Memory B cell (primary cell): ENCODE measurements at regions not wholly inside any gene's neighbourhood (a gene's known extent, or its start where the extent isn't known, plus 50 kb on each side); places are given as distances from the start of the nearest gene placed in this dataset.

Experiments used
- ATAC-seq: fragments of 150-1000 bp; cut with Tn5 transposase; 2 replicates; pipeline ENCODE4 v1.10.0; 2021; ENCODE audit warnings: low read depth, mild to moderate bottlenecking, moderate library complexity
- DNase-seq, 2 donors: peaks; one replicate each; pipeline ENCODE4 v3.0.0; 2022; ENCODE audit warnings: low spot score in 2 of 2
- H3K27ac Mint-ChIP-seq: one replicate; pipeline ENCODE4 v1.8.0; 2022; ENCODE audit warnings: mild to moderate bottlenecking, moderate library complexity, mixed read lengths
- H3K27me3 Mint-ChIP-seq: one replicate; pipeline ENCODE4 v1.8.0; 2022; ENCODE audit warnings: mixed read lengths
- H3K36me3 Mint-ChIP-seq: one replicate; pipeline ENCODE4 v1.8.0; 2022; ENCODE audit warnings: mild to moderate bottlenecking, mixed read lengths
- H3K4me1 Mint-ChIP-seq: one replicate; pipeline ENCODE4 v1.8.0; 2022; ENCODE audit warnings: mixed read lengths
- H3K4me3 Mint-ChIP-seq: one replicate; pipeline ENCODE4 v1.8.0; 2022; ENCODE audit warnings: mild to moderate bottlenecking, moderate library complexity, mixed read lengths
- H3K9me3 Mint-ChIP-seq: one replicate; pipeline ENCODE4 v1.8.0; 2022; ENCODE audit warnings: mixed read lengths

DNA sequence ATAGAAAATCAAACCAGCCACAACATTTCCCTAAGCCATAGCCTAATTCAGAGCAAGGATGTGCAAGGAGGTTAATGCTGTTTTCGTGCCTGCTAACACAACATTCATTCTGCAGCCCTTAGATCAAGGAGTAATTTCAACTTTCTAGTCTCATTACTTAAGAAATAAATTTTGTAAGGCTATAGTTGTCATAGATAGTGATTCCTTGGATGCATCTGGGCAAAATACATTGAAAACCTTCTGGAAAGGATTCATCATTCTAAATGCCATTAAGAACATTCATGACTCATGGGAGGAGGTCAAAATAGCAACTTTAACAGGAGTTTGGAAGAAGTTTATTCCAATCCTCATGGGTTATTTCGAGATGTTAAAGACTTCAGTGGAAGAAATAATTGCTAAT lies 283.2 kb downstream of the RPAP3 start:
- ATAC-seq, result no peak
- no peaks in the 10 kb centered on the region for H3K4me1 Mint-ChIP-seq
- no peak overlapping the region for H3K4me3 Mint-ChIP-seq
- H3K9me3 Mint-ChIP-seq, result no peaks in the 10 kb centered on the region
- peaks cover 20% of the 10 kb centered on the region for H3K27me3 Mint-ChIP-seq
- peaks cover 6% of the 10 kb centered on the region for H3K36me3 Mint-ChIP-seq
- no peak for DNase-seq
- H3K27ac Mint-ChIP-seq, result no peak overlapping the region

DNA sequence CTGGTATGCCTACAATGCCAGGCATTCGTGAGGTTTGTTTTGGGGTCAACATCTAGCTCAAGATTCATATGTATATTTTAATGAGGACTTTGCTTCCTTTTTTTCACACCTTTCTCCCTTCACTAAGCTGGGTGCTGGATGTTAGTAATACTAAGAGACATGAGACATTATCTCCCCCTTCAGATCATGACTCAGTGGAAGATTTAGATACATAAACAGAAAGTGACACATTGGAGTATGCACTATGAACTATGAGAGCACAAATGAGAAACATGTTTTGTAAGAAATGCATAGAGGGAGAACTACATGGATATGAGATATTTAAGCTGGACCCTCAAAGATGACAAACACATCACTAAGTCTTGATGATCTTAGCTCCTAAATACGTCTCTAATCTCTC lies 286.3 kb downstream of the RPAP3 start:
- Mint-ChIP-seq H3K4me3 (no peak overlapping the region), H3K36me3 (peaks cover 3% of the 10 kb centered on the region), H3K27ac (no peak overlapping the region), H3K9me3 (no peaks in the 10 kb centered on the region), H3K4me1 (no peaks in the 10 kb centered on the region), H3K27me3 (peaks cover 9% of the 10 kb centered on the region)
- no peak for ATAC-seq
- no peak for DNase-seq

DNA sequence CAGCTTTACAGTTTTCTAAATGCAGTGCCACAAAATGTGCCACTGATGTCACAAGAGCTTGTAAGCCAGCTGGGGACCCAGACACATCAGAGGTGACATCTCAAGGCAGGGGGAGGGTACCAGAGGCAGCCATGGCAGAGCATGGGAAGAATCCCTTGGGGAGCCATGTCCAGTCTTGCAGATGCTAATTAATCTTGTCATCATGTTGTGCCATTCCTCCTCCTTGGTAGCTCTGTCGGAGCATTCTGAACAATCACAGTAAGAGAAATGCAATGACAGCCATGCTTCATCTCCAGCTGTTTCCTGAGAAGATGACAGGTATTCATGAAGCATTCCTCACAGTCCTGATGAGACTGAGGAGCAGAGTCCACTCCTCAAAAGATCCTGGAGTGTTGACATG lies 287.9 kb downstream of the RPAP3 start:
- Mint-ChIP-seq H3K27me3 (peaks cover 2% of the 10 kb centered on the region), H3K9me3 (no peaks in the 10 kb centered on the region), H3K4me1 (no peaks in the 10 kb centered on the region), H3K27ac (no peak overlapping the region), H3K4me3 (no peak overlapping the region), H3K36me3 (peaks cover 3% of the 10 kb centered on the region)
- DNase-seq, result no peak
- no peak for ATAC-seq

DNA sequence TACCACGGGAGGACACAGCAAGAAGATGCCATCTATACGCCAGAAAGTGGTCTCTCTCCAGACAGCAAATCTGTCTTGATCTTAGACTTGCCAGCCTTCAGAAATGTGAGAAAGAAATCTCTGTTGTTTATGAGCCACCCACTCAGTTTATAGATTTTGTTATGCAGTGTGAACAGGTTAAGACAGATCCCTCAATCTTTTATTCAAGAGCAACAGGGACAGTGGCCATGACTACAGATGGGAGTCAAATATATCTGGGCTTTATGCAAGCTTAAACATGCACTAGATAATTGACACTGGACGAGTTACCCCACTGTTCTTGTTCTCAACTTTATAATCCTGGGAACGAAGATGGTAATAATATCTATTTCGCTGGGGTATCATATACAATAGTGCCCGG lies 288.7 kb downstream of the RPAP3 start:
- Mint-ChIP-seq H3K4me1 (no peaks in the 10 kb centered on the region), H3K9me3 (no peaks in the 10 kb centered on the region), H3K36me3 (peaks cover 2% of the 10 kb centered on the region), H3K27ac (no peak overlapping the region), H3K27me3 (no peaks in the 10 kb centered on the region), H3K4me3 (no peak overlapping the region)
- DNase-seq (no peak), ATAC-seq (no peak)

DNA sequence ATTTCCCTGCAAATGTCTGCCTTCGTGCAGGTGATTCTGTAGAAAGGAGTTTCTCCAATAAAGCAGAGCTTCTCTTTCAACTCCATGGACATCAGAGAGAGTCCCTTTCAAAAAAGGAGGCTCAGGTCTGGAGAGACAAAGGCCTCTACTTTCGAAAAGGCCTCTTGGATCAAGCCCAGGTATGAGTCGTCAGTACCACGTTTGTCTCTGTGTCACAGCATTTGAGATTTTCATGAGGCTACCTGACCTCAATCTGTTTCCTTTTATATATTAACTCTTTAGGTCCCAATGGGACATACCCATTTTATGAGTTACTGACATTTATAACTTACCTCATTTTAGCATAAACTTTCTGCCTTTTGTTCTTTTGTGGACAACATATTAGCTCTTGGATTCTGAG lies 290.8 kb downstream of the RPAP3 start:
- H3K36me3 Mint-ChIP-seq, result peaks cover under 1% of the 10 kb centered on the region
- H3K27ac Mint-ChIP-seq, result no peak overlapping the region
- H3K9me3 Mint-ChIP-seq, result no peaks in the 10 kb centered on the region
- DNase-seq (no peak), ATAC-seq (no peak)
- no peaks in the 10 kb centered on the region for H3K27me3 Mint-ChIP-seq
- no peaks in the 10 kb centered on the region for H3K4me1 Mint-ChIP-seq
- no peak overlapping the region for H3K4me3 Mint-ChIP-seq

DNA sequence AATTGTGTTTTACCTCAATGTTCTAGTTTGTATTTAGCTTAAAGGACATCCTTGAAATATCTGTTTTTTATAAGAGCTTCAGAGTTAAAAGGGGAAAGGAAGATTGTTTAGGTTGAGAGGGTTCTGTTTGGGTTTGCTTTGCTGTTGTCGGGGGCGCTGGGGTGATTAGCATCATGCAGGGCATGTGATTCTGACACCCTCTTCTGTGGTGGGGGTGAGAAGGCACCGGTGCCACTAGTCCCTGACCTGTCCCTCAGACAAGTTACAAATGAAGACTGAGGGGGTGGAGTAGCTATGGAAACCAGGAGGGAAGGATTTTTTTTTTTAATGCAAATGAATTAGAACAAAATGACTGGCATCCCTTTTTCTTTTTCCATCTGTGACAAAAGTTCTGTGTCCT lies 291.3 kb downstream of the RPAP3 start:
- H3K9me3 Mint-ChIP-seq, result no peaks in the 10 kb centered on the region
- H3K27ac Mint-ChIP-seq, result no peak overlapping the region
- no peaks in the 10 kb centered on the region for H3K27me3 Mint-ChIP-seq
- no peak overlapping the region for H3K4me3 Mint-ChIP-seq
- no peak for DNase-seq
- ATAC-seq, result peak; percentile 47
- H3K36me3 Mint-ChIP-seq, result no peaks in the 10 kb centered on the region
- no peaks in the 10 kb centered on the region for H3K4me1 Mint-ChIP-seq

DNA sequence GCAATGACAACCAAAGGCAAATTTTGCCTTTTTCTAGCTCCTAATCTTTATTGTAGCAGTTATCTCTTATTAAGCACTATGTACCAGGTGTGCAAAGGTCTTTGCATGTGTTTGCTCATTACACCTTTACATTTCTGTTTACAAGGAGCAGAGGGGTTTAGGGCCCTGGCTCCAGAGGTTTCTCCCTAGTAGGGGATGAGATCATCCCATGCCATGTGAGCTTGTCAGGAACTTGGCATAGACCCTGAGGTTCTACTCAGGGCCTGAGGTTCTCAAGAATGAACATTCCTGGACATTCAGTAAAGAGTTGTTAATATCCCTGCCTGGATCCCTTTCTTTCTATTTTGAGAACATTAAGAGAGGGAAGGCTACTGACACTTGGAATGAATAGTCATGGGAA lies 292.0 kb downstream of the RPAP3 start:
- Mint-ChIP-seq H3K27ac (no peak overlapping the region), H3K4me1 (no peaks in the 10 kb centered on the region), H3K9me3 (no peaks in the 10 kb centered on the region), H3K4me3 (no peak overlapping the region), H3K27me3 (no peaks in the 10 kb centered on the region), H3K36me3 (no peaks in the 10 kb centered on the region)
- DNase-seq (no peak), ATAC-seq (no peak)

DNA sequence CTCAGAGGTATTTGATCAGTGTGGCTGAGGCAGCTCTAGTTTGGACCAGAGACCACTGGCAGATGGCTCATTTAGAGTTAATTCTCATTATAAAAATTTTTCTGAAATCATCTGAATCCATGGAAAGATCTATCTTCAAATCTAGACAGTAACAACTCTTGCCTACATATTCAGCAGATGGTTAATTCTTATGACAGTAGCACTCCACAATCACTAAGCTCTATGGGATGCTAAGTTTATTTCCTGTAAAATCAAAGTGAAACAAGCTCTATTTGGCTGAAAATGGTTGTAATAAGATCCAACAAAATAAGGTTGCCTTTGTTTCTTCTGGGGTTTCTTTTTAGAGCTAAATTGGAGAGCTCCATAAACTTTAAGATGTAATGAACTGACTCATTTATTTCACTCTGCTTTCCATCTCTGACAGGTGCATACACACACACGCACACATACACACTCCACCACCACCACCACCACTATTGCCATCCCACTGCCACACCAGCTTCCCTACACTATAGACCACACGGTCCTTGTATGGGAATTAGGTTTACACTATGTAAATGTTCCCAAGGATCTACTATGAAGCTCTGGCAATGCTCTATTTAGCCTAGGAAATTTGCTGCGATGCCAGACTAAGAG lies 293.1 kb downstream of the RPAP3 start:
- ATAC-seq, result no peak
- H3K27me3 Mint-ChIP-seq, result no peaks in the 10 kb centered on the region

DNA sequence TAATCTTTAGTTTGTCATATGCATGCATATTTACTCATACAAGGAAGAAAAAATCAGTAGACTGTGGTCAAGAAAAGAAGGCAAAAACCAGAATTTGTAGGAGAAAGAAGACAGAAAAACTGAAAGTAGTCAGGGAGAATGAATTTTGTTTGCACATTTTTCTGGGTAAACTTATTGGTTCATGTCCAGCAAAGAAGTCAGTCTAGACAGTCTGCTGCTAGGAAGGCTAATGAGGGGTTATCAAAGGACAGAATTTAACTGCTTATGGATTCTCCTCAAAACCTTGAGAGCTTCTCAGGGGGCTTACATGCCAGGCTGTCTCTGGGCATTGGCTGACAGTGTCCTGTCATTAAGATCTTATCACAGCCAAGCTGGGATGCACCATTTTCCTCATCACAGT lies 293.9 kb downstream of the RPAP3 start:
- no peaks in the 10 kb centered on the region for H3K27me3 Mint-ChIP-seq
- H3K4me1 Mint-ChIP-seq, result peaks cover 6% of the 10 kb centered on the region
- no peak overlapping the region for H3K4me3 Mint-ChIP-seq
- H3K9me3 Mint-ChIP-seq, result no peaks in the 10 kb centered on the region
- H3K36me3 Mint-ChIP-seq, result no peaks in the 10 kb centered on the region
- DNase-seq, result no peak
- H3K27ac Mint-ChIP-seq, result no peak overlapping the region
- no peak for ATAC-seq

More for the DNA sequence above, 293.1 kb downstream of the RPAP3 start:
- DNase-seq, result no peak
- Mint-ChIP-seq H3K9me3 (no peaks in the 10 kb centered on the region), H3K27ac (no peak overlapping the region), H3K4me3 (no peak overlapping the region), H3K4me1 (peaks cover under 1% of the 10 kb centered on the region), H3K36me3 (no peaks in the 10 kb centered on the region)

DNA sequence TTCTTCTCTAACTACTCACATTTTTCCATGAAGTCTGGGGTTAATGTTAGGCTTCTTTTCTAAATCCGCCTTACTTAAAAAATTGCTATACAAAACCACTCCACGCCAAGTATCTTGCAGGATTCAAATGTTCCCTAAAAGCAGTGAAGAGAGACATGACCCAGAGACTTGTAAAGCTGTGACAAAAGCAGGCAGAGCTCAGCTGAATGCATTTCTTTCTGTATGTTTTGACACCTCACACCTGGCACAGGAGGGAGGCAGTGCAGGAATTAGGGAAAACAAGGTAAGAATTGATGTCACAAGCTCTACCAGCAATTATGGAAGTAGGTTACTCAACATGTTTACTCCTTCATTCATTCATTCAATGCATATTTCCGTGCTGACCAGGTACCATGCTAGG lies 295.0 kb downstream of the RPAP3 start:
- Mint-ChIP-seq H3K36me3 (peaks cover 2% of the 10 kb centered on the region), H3K4me3 (no peak overlapping the region), H3K9me3 (peaks cover 2% of the 10 kb centered on the region), H3K4me1 (peaks cover 7% of the 10 kb centered on the region), H3K27me3 (no peaks in the 10 kb centered on the region), H3K27ac (no peak overlapping the region)
- DNase-seq (no peak), ATAC-seq (no peak)

DNA sequence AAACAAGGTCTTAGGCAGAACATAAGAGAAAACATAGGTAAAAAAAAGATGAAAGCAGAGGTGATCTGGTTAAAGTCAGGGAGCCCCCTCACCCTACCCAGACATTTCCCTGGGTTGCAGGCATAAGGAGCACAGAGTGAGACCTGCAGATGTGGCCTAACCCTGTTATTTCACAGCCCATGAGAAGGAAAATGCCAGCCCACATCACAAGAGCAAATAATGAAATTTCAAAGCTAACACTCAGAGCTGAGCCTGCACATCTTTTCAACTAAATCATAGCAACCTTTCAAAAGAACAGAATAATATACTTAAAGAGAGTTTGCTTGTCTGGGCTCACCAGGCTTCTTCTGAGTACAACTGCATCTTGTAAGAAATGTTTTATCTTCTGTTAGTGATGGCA lies 295.4 kb downstream of the RPAP3 start:
- H3K27ac Mint-ChIP-seq, result no peak overlapping the region
- H3K4me3 Mint-ChIP-seq, result no peak overlapping the region
- DNase-seq, result no peak
- H3K9me3 Mint-ChIP-seq, result peaks cover 2% of the 10 kb centered on the region
- H3K4me1 Mint-ChIP-seq, result peaks cover 7% of the 10 kb centered on the region
- no peaks in the 10 kb centered on the region for H3K27me3 Mint-ChIP-seq
- H3K36me3 Mint-ChIP-seq, result peaks cover 3% of the 10 kb centered on the region
- no peak for ATAC-seq

DNA sequence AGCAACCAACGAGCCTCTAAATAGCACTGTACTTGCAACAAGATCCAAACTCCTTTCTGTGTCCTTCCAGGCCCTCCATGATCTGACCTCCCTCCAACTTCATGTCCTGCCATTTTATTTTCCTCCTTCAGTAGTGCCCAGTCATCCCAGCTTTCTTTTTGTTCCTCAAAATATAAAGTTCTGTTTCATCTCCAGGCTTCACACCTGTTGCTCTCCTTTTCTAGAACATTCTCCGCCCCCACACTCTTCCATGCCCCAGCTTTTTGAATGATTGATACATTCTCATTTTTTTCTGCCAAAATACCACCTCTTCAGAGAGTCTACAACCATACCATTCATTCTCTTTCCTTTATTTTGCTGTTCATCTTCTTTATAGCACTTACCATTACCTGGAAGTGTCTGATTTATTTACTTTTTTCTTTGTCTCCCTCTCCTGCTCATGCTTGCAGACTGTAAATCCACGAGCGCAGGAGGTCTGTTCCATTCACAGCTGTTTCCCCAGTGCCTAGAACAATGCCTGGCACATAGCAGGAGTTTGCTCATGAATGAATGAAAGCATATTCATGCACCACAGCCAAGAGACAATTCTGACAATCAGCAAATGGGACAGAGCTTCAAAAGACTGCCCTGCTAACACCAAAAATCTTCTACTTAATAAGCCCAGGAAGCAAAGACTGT lies 296.4 kb downstream of the RPAP3 start:
- Mint-ChIP-seq H3K27ac (no peak overlapping the region), H3K4me1 (peaks cover 7% of the 10 kb centered on the region), H3K9me3 (peaks cover 2% of the 10 kb centered on the region), H3K27me3 (no peaks in the 10 kb centered on the region), H3K36me3 (peaks cover 3% of the 10 kb centered on the region), H3K4me3 (no peak overlapping the region)
- ATAC-seq, result no peak
- DNase-seq, result no peak

DNA sequence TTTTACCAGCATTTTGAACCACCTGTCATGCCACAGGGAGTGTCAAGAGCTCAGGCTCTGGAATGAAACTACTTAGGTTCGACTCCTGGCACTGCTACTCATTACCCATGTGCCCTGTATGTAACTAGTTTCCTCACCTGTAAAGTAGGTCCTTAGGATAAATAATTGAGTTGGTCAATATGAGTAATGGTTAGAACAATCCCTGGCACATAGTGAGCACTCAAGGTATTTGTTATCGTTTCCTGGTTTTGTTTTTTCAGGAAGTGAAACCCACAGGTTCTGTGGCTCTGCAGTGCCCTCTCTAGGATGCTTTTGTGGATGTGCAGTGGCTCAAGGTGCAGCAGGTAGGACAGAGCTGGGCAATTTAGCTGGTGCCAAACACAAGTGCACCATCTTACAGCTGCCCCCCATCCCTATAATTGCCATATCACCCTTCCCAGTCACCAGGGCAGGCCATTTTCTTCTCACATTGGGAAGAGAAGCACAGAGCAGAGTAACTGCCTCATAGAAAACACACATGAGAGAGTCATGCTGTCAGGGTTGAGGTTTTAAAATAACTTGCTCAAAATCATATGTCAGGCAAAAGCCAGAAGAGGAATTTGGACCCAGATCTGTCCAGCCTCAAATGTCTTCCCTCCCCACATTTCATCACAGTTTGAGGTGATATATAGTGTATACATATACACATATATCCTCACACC lies 297.5 kb downstream of the RPAP3 start:
- Mint-ChIP-seq H3K27ac (no peak overlapping the region), H3K4me3 (no peak overlapping the region), H3K4me1 (peaks cover 7% of the 10 kb centered on the region), H3K36me3 (peaks cover 3% of the 10 kb centered on the region), H3K9me3 (peaks cover 2% of the 10 kb centered on the region), H3K27me3 (no peaks in the 10 kb centered on the region)
- peak; percentile 100 for ATAC-seq
- peak; percentile 53 to 67 for DNase-seq

DNA sequence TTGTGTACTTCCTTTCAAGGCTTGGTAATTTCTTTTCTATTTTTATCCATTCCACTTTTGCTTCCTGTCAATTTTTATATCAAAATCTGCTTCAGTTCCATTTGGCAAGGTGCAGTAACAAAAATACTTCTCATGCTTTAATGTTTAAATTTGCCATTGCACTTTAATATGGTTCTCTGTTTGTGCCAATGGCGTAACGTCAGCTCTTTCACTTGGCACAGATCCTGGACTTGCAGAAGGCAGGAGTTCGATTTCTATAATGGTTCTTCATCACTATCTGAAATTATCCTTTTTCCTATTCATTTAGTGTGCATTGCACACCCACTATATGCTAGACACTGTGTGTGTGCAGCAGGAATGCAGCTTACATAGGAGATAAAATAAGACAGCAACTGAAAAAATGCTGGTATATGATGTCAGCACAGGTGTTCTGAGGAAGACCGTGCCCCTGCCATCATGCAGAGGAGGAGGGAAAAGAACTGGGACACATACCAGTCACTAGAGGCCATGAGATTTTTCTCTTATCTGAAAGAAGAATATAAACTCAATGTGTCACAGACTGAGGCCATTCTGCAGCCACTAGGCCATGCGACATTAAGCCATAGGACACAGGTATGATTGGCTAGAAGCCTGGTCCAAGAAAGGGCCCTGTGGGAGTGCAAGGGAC lies 298.2 kb downstream of the RPAP3 start:
- no peaks in the 10 kb centered on the region for H3K27me3 Mint-ChIP-seq
- no peak overlapping the region for H3K27ac Mint-ChIP-seq
- H3K4me3 Mint-ChIP-seq, result no peak overlapping the region
- ATAC-seq (no peak), DNase-seq (no peak)
- H3K9me3 Mint-ChIP-seq, result peaks cover 3% of the 10 kb centered on the region
- peaks cover 3% of the 10 kb centered on the region for H3K36me3 Mint-ChIP-seq
- peaks cover 8% of the 10 kb centered on the region for H3K4me1 Mint-ChIP-seq
